NCI-H2081 treated with DMSO at 0.1 percent for 48 hours (cell line): ENCODE measurements at regions not wholly inside any gene's neighbourhood (a gene's known extent, or its start where the extent isn't known, plus 50 kb on each side); places are given as distances from the start of the nearest gene placed in this dataset.
"Not testable (repeated sequence)": the region's sequence is repeated elsewhere in the genome, so short reads cannot be mapped to it uniquely, and the experiment has no call there.

Experiments used
- DNase-seq: peaks from one replicate; lab custom pipeline; 2025; lab: John Stamatoyannopoulos, UW

GRCh38 chr16:88200896-88201185 lies 181.9 kb upstream of the ZNF469 start:
- DNase-seq = no peak

GRCh38 chr16:88201611-88202010 lies 181.1 kb upstream of the ZNF469 start:
- not testable (repeated sequence) for DNase-seq

GRCh38 chr16:88202207-88202745 lies 180.5 kb upstream of the ZNF469 start:
- DNase-seq = no peak

- not testable (repeated sequence) for DNase-seq
Measured at GRCh38 chr16:88202856-88203681, 179.7 kb upstream of the ZNF469 start.

- not testable (repeated sequence) for DNase-seq
Measured at GRCh38 chr16:88204131-88205110, 178.3 kb upstream of the ZNF469 start.

GRCh38 chr16:88205482-88205881 lies 177.3 kb upstream of the ZNF469 start:
- not testable (repeated sequence) for DNase-seq

- not testable (repeated sequence) for DNase-seq
Measured at GRCh38 chr16:88206006-88206405, 176.8 kb upstream of the ZNF469 start.

GRCh38 chr16:88206516-88206915 lies 176.2 kb upstream of the ZNF469 start:
- DNase-seq = not testable (repeated sequence)

GRCh38 chr16:88208112-88208511 lies 174.6 kb upstream of the ZNF469 start:
- DNase-seq = no peak

- DNase-seq = not testable (repeated sequence)
Measured at GRCh38 chr16:88208776-88209175, 174.0 kb upstream of the ZNF469 start.

GRCh38 chr16:88209579-88209978 lies 173.2 kb upstream of the ZNF469 start:
- DNase-seq = not testable (repeated sequence)

GRCh38 chr16:88213937-88214336 lies 168.8 kb upstream of the ZNF469 start:
- not testable (repeated sequence) for DNase-seq

- DNase-seq = not testable (repeated sequence)
Measured at GRCh38 chr16:88221001-88221761, 161.6 kb upstream of the ZNF469 start.

- DNase-seq = not testable (repeated sequence)
Measured at GRCh38 chr16:88223696-88224095, 159.1 kb upstream of the ZNF469 start.

GRCh38 chr16:88224131-88224898 lies 158.4 kb upstream of the ZNF469 start:
- not testable (repeated sequence) for DNase-seq

- DNase-seq = not testable (repeated sequence)
Measured at GRCh38 chr16:88225640-88226230, 157.0 kb upstream of the ZNF469 start.

GRCh38 chr16:88226302-88226701 lies 156.5 kb upstream of the ZNF469 start:
- DNase-seq = not testable (repeated sequence)

- DNase-seq = not testable (repeated sequence)
Measured at GRCh38 chr16:88227026-88227721, 155.6 kb upstream of the ZNF469 start.

- not testable (repeated sequence) for DNase-seq
Measured at GRCh38 chr16:88227722-88228482, 154.9 kb upstream of the ZNF469 start.
